WTC11 (cell line): ENCODE measurements at regions not wholly inside any gene's neighbourhood (a gene's known extent, or its start where the extent isn't known, plus 50 kb on each side); places are given as distances from the start of the nearest gene placed in this dataset.

Experiments used
- ATAC-seq: fragments of 200-7000 bp; cut with Tn5 transposase; 2 replicates; pipeline ENCODE4 v1.10.0; 2021; ENCODE audit warnings: mild to moderate bottlenecking, moderate library complexity
- CTCF ChIA-PET: fragments of 300-600 bp; sonication (Branson Sonifier 250); formaldehyde crosslinking; loops from one replicate; lab custom pipeline; 2021; ENCODE audit warnings: antibody characterized with exemption; lab: Charles Lee
- POLR2A ChIA-PET: fragments of 350-600 bp; sonication (Branson Sonifier 250); formaldehyde crosslinking; loops from one replicate; lab custom pipeline; 2021; ENCODE audit warnings: antibody characterized with exemption; lab: Charles Lee
- DNase-seq: peaks from one replicate; pipeline ENCODE4 v3.0.0; 2021; ENCODE audit warnings: low spot score
- H3K27ac Mint-ChIP-seq: 2 replicates; pipeline ENCODE4 v1.8.0; 2021; ENCODE audit warnings: mixed read lengths
- H3K27me3 Mint-ChIP-seq: 2 replicates; pipeline ENCODE4 v1.8.0; 2021; ENCODE audit warnings: low read depth, mild to moderate bottlenecking, moderate library complexity, mixed read lengths
- H3K36me3 Mint-ChIP-seq: 2 replicates; pipeline ENCODE4 v1.8.0; 2021; ENCODE audit warnings: mixed read lengths
- H3K4me1 Mint-ChIP-seq: 2 replicates; pipeline ENCODE4 v1.8.0; 2022; ENCODE audit warnings: mixed read lengths
- H3K4me3 Mint-ChIP-seq: 2 replicates; pipeline ENCODE4 v1.8.0; 2021; ENCODE audit warnings: mild to moderate bottlenecking, moderate library complexity, mixed read lengths
- H3K9me3 Mint-ChIP-seq: 2 replicates; pipeline ENCODE4 v1.8.0; 2021; ENCODE audit warnings: mixed read lengths
- AR ChIP-seq: fragments of 250-450 bp; sonication (Bioruptor Pico); IDR thresholded peaks from 2 replicates; pipeline ENCODE4 v1.9.0; 2021; ENCODE audit warnings: mild to moderate bottlenecking
- ATF1 ChIP-seq: sonication (generic); formaldehyde crosslinking; IDR thresholded peaks from 2 replicates; pipeline ENCODE4 v1.8.1; 2023; ENCODE audit warnings: mild to moderate bottlenecking, moderate library complexity, missing genetic modification reagents
- CREM ChIP-seq: sonication (generic); formaldehyde crosslinking; IDR thresholded peaks from 2 replicates; pipeline ENCODE4 v1.8.1; 2022; ENCODE audit warnings: mild to moderate bottlenecking, missing genetic modification reagents, moderate library complexity
- E2F4 ChIP-seq: sonication (generic); formaldehyde crosslinking; IDR thresholded peaks from 2 replicates; pipeline ENCODE4 v1.8.1; 2022; ENCODE audit warnings: low read depth, mild to moderate bottlenecking, moderate library complexity, missing genetic modification reagents, borderline replicate concordance
- HMGXB4 ChIP-seq: sonication (generic); formaldehyde crosslinking; IDR thresholded peaks from 2 replicates; pipeline ENCODE4 v1.8.1; 2023; ENCODE audit warnings: mild to moderate bottlenecking, moderate library complexity, missing genetic modification reagents
- KAT7 ChIP-seq: sonication (generic); formaldehyde crosslinking; IDR thresholded peaks from 2 replicates; pipeline ENCODE4 v1.8.1; 2023; ENCODE audit warnings: missing genetic modification reagents, mild to moderate bottlenecking, borderline replicate concordance
- MAX ChIP-seq: sonication (generic); formaldehyde crosslinking; IDR thresholded peaks from 2 replicates; pipeline ENCODE4 v1.8.0; 2022; ENCODE audit warnings: mild to moderate bottlenecking, missing genetic modification reagents
- MXD4 ChIP-seq: fragments of 250-450 bp; sonication (Bioruptor Pico); IDR thresholded peaks from 2 replicates; pipeline ENCODE4 v1.8.0; 2021; ENCODE audit warnings: mild to moderate bottlenecking, moderate library complexity, borderline replicate concordance
- SOX15 ChIP-seq: fragments of 250-450 bp; sonication (Bioruptor Pico); IDR thresholded peaks from 2 replicates; pipeline ENCODE4 v1.9.0; 2021; ENCODE audit warnings: mild to moderate bottlenecking
- ZNF219 ChIP-seq: sonication (generic); formaldehyde crosslinking; IDR thresholded peaks from 2 replicates; pipeline ENCODE4 v1.8.0; 2023; ENCODE audit warnings: missing genetic modification reagents, mild to moderate bottlenecking, borderline replicate concordance
- ZNF281 ChIP-seq: sonication (generic); formaldehyde crosslinking; IDR thresholded peaks from 2 replicates; pipeline ENCODE4 v1.8.0; 2023; ENCODE audit warnings: mild to moderate bottlenecking, missing genetic modification reagents
- ZNF671 ChIP-seq: fragments of 250-450 bp; sonication (Bioruptor Pico); IDR thresholded peaks from 2 replicates; pipeline ENCODE4 v1.8.0; 2021; ENCODE audit warnings: mild to moderate bottlenecking
- TF ChIP-seq, protein P1 (sequence below): fragments of 250-450 bp; sonication (Bioruptor Pico); IDR thresholded peaks from 2 replicates; pipeline ENCODE4 v1.9.0; 2021; ENCODE audit warnings: mild to moderate bottlenecking, borderline replicate concordance
- TF ChIP-seq, protein P2 (sequence below): sonication (generic); formaldehyde crosslinking; IDR thresholded peaks from 2 replicates; pipeline ENCODE4 v1.8.1; 2022; ENCODE audit warnings: low read depth, missing genetic modification reagents, borderline replicate concordance
- TF ChIP-seq, protein P3 (sequence below): sonication (generic); formaldehyde crosslinking; IDR thresholded peaks from 2 replicates; pipeline ENCODE4 v1.8.0; 2022; ENCODE audit warnings: missing genetic modification reagents

DNA sequence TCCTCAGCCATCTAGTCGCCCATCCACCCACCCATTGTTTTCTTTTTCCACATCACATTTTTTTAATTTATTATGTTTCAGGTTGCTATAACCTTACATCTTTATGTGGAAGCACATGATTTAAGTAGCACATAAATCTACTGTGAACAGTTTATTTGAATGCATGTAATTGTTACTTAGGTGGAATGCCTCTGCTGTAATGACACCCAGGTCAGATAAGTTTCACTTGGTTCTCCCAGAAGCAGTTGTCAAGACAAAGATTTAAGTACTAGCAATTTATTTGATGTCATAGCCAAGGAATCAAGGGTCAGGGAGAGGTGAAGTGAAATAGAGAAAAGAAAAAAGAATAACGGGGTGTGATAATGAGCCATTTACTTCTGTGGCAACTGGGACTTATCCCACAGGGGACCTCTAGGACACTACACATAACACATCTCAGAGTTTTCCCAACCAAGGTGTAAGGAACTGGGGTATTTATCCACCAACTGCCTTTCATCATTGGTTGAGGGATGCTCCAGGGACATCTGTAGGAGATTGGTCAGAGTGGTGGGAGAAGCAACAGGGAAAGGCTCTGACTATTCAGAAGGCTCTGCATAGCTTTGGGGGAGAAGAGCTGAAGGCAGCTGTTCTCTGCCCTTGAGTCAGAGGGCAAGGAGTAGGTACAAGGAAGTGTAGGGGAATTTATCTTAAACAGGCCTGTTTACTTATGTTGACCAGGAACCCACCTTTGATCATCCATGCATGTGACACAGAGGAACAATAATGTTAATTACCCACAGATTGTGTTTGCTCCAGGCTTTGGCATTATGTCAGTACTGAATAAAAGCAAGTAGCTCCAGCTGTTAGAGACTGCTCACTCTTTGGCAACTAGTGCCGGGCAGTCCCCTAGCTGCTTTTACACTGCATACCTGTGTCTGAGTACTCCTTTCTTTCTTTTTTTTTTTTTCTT, 94.8 kb downstream of the CD200R1L start:
- ATAC-seq, result peak; percentile 39
- Mint-ChIP-seq H3K4me3 (no peak overlapping the region), H3K4me1 (peaks cover 21% of the 10 kb centered on the region), H3K27ac (no peak overlapping the region), H3K27me3 (no peaks in the 10 kb centered on the region; the same call in 1 of the 2 replicates), H3K9me3 (peaks cover 9% of the 10 kb centered on the region), H3K36me3 (peaks cover 5% of the 10 kb centered on the region; the same call in 1 of the 2 replicates)
- DNase-seq, result no peak
- ChIA-PET POLR2A (no interaction called here), CTCF (interaction anchor here (1.4 to 2.6 kb wide), 3 partner anchors 17 to 62 kb away, joined by 5 to 18 read pairs (median 10); no protein-coding TSS in a partner anchor)
- TF ChIP-seq MAX (CRISPR knock-in tag), result no peak
- TF ChIP-seq KAT7 (CRISPR knock-in tag), result no peak
- TF ChIP-seq CREM, result no peak
- TF ChIP-seq ATF1, result no peak
- no peak for TF ChIP-seq HMGXB4 (CRISPR knock-in tag)
- TF ChIP-seq E2F4, result no peak
- no peak for TF ChIP-seq SOX15 (CRISPR knock-in tag)
- TF ChIP-seq MXD4 (CRISPR knock-in tag), result no peak
- TF ChIP-seq, protein P1, sequence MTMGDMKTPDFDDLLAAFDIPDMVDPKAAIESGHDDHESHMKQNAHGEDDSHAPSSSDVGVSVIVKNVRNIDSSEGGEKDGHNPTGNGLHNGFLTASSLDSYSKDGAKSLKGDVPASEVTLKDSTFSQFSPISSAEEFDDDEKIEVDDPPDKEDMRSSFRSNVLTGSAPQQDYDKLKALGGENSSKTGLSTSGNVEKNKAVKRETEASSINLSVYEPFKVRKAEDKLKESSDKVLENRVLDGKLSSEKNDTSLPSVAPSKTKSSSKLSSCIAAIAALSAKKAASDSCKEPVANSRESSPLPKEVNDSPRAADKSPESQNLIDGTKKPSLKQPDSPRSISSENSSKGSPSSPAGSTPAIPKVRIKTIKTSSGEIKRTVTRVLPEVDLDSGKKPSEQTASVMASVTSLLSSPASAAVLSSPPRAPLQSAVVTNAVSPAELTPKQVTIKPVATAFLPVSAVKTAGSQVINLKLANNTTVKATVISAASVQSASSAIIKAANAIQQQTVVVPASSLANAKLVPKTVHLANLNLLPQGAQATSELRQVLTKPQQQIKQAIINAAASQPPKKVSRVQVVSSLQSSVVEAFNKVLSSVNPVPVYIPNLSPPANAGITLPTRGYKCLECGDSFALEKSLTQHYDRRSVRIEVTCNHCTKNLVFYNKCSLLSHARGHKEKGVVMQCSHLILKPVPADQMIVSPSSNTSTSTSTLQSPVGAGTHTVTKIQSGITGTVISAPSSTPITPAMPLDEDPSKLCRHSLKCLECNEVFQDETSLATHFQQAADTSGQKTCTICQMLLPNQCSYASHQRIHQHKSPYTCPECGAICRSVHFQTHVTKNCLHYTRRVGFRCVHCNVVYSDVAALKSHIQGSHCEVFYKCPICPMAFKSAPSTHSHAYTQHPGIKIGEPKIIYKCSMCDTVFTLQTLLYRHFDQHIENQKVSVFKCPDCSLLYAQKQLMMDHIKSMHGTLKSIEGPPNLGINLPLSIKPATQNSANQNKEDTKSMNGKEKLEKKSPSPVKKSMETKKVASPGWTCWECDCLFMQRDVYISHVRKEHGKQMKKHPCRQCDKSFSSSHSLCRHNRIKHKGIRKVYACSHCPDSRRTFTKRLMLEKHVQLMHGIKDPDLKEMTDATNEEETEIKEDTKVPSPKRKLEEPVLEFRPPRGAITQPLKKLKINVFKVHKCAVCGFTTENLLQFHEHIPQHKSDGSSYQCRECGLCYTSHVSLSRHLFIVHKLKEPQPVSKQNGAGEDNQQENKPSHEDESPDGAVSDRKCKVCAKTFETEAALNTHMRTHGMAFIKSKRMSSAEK, result no peak
- no peak for TF ChIP-seq AR (CRISPR knock-in tag)
- no peak for TF ChIP-seq ZNF281 (CRISPR knock-in tag)
- TF ChIP-seq, protein P2, sequence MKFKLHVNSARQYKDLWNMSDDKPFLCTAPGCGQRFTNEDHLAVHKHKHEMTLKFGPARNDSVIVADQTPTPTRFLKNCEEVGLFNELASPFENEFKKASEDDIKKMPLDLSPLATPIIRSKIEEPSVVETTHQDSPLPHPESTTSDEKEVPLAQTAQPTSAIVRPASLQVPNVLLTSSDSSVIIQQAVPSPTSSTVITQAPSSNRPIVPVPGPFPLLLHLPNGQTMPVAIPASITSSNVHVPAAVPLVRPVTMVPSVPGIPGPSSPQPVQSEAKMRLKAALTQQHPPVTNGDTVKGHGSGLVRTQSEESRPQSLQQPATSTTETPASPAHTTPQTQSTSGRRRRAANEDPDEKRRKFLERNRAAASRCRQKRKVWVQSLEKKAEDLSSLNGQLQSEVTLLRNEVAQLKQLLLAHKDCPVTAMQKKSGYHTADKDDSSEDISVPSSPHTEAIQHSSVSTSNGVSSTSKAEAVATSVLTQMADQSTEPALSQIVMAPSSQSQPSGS, result no peak
- TF ChIP-seq, protein P3, sequence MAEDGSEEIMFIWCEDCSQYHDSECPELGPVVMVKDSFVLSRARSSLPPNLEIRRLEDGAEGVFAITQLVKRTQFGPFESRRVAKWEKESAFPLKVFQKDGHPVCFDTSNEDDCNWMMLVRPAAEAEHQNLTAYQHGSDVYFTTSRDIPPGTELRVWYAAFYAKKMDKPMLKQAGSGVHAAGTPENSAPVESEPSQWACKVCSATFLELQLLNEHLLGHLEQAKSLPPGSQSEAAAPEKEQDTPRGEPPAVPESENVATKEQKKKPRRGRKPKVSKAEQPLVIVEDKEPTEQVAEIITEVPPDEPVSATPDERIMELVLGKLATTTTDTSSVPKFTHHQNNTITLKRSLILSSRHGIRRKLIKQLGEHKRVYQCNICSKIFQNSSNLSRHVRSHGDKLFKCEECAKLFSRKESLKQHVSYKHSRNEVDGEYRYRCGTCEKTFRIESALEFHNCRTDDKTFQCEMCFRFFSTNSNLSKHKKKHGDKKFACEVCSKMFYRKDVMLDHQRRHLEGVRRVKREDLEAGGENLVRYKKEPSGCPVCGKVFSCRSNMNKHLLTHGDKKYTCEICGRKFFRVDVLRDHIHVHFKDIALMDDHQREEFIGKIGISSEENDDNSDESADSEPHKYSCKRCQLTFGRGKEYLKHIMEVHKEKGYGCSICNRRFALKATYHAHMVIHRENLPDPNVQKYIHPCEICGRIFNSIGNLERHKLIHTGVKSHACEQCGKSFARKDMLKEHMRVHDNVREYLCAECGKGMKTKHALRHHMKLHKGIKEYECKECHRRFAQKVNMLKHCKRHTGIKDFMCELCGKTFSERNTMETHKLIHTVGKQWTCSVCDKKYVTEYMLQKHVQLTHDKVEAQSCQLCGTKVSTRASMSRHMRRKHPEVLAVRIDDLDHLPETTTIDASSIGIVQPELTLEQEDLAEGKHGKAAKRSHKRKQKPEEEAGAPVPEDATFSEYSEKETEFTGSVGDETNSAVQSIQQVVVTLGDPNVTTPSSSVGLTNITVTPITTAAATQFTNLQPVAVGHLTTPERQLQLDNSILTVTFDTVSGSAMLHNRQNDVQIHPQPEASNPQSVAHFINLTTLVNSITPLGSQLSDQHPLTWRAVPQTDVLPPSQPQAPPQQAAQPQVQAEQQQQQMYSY, result no peak
- TF ChIP-seq ZNF219 (CRISPR knock-in tag), result no peak
- no peak for TF ChIP-seq ZNF671
